ENCODE measurements at regions not wholly inside any gene's neighbourhood (a gene's known extent, or its start where the extent isn't known, plus 50 kb on each side); places are given as distances from the start of the nearest gene placed in this dataset.

- TF ChIP-seq RAD21 (IDR thresholded peaks at IDR 0.05 in 1 of 2, conservative IDR thresholded peaks at IDR 0.05 in 1 of 2; ENCODE audit: low read depth in 2 of 2, low read length in 2 of 2) (no peak), RXRA (IDR thresholded peaks at IDR 0.05; ENCODE audit: insufficient read depth, low read depth, low read length) (no peak), KDM1A (IDR thresholded peaks at IDR 0.05; ENCODE audit: borderline replicate concordance, low read length) (no peak), ATF3 (IDR thresholded peaks at IDR 0.05; ENCODE audit: insufficient read depth, low read depth, low read length) (no peak)
- Histone ChIP-seq H2AFZ (ENCODE audit: low read length) (no peak overlapping the region), H4K20me1 (replicated peaks in 1 of 2; ENCODE audit: control insufficient read depth in 1 of 2, insufficient read depth in 2 of 2, low read length in 2 of 2) (no peaks in the 10 kb centered on the region), H3K23ac (ENCODE audit: insufficient read length) (no peak overlapping the region), H2BK20ac (ENCODE audit: low read length) (no peak overlapping the region), H2BK15ac (ENCODE audit: low read length) (no peak overlapping the region), H4K8ac (ENCODE audit: extremely low read depth, insufficient read depth, low read length) (no peak overlapping the region), H3K27ac (ENCODE audit: low read depth, low read length) (no peak overlapping the region), H3K4ac (replicated peaks; ENCODE audit: insufficient read length, low read depth, low read length) (no peak overlapping the region), H3K79me2 (ENCODE audit: control insufficient read depth in 1 of 2, insufficient read depth in 2 of 2, low read length in 2 of 2) (no peaks in the 10 kb centered on the region), H3K27me3 (replicated peaks in 1 of 4; ENCODE audit: control insufficient read depth in 3 of 4, extremely low read depth in 1 of 4, insufficient read depth in 3 of 4, low read length in 3 of 4) (no peaks in the 10 kb centered on the region; a peak in 1 of 7 replicates), H3K56ac (replicated peaks; ENCODE audit: insufficient read length, low read depth, low read length) (no peak overlapping the region), H2BK5ac (ENCODE audit: low read depth, low read length) (no peak overlapping the region), H3K9ac (replicated peaks in 1 of 4; ENCODE audit: extremely low read depth in 1 of 4, low read depth in 3 of 4, low read length in 3 of 4) (no peak overlapping the region), H3K4me1 (replicated peaks in 1 of 4; ENCODE audit: control insufficient read depth in 3 of 4, insufficient read depth in 4 of 4, low read length in 3 of 4) (no peaks in the 10 kb centered on the region), H3K4me3 (ENCODE audit: extremely low read depth in 1 of 4, insufficient read depth in 2 of 4, low read depth in 3 of 4, low read length in 4 of 4) (no peak overlapping the region), H2BK120ac (replicated peaks; ENCODE audit: low read depth, low read length) (no peak overlapping the region), H2BK12ac (ENCODE audit: low read depth, low read length) (no peak overlapping the region), H3K14ac (ENCODE audit: insufficient read length) (no peak overlapping the region), H2AK5ac (ENCODE audit: low read depth, low read length) (no peak overlapping the region), H3K79me1 (ENCODE audit: low read depth, low read length) (no peaks in the 10 kb centered on the region), H3K9me3 (ENCODE audit: insufficient read depth in 2 of 2, low read depth in 1 of 2, low read length in 1 of 2) (no peaks in the 10 kb centered on the region), H4K5ac (ENCODE audit: insufficient read length, low read depth, low read length) (no peak overlapping the region), H3K36me3 (ENCODE audit: control insufficient read depth in 2 of 4, insufficient read depth in 4 of 4, low read length in 3 of 4) (no peaks in the 10 kb centered on the region), H3K4me2 (ENCODE audit: insufficient read depth in 1 of 2, low read depth in 2 of 2, low read length in 2 of 2) (no peak overlapping the region), H3K23me2 (ENCODE audit: low read depth, low read length) (peaks cover 3% of the 10 kb centered on the region; the same call in 1 of the 2 replicates), H4K91ac (replicated peaks; ENCODE audit: insufficient read length, low read length) (no peak overlapping the region), H3K18ac (ENCODE audit: extremely low read depth, low read length) (no peak overlapping the region)
- 83% methylated on average over 1 of the region's 1 CpG; no CpG with 5 or more reads in 1 of the 2 experiments for WGBS, 2 experiments (ENCODE audit: extremely low coverage in 1 of 2, insufficient coverage in 1 of 2, insufficient read length in 1 of 2, insufficient replicate concordance in 2 of 2, low coverage in 1 of 2, low lambda C conversion rate in 2 of 2, missing lambda C conversion rate in 1 of 2)
- no peak for DNase-seq (ENCODE audit: low read depth in 1 of 2, low spot score in 2 of 2)
- CTCF ChIA-PET (ENCODE audit: partially characterized antibody): interaction anchor here (1.2 to 1.3 kb wide), 2 partner anchors 24 to 168 kb away, joined by 3 read pairs; no protein-coding TSS in a partner anchor
- POLR2A ChIA-PET (ENCODE audit: partially characterized antibody): no interaction called here
- FAIRE-seq: no peak
Observed at GRCh38 chr3:197430934-197431333, 124.8 kb downstream of the BDH1 start.

Data from H1 (cell line).